ENCODE measurements at regions not wholly inside any gene's neighbourhood (a gene's known extent, or its start where the extent isn't known, plus 50 kb on each side); places are given as distances from the start of the nearest gene placed in this dataset.
"Not testable (repeated sequence)": the region's sequence is repeated elsewhere in the genome, so short reads cannot be mapped to it uniquely, and the experiment has no call there.

GRCh38 chr5:145008876-145009530, 826.1 kb downstream of the PRELID2 start:
- Histone ChIP-seq H3F3A (ENCODE audit: insufficient read depth, low read length) (no peaks in the 10 kb centered on the region), H3K36me3 (ENCODE audit: insufficient read depth, low read length) (no peaks in the 10 kb centered on the region), H3K27ac (ENCODE audit: low read depth, low read length, poor library complexity, severe bottlenecking) (no peak overlapping the region), H3K9me3 (ENCODE audit: low read length) (no peaks in the 10 kb centered on the region), H2AFZ (ENCODE audit: low read length) (no peak overlapping the region), H4K20me1 (ENCODE audit: insufficient read depth, low read length) (no peaks in the 10 kb centered on the region), H3K4me2 (ENCODE audit: low read length) (no peak overlapping the region), H3K9me2 (ENCODE audit: low read depth, low read length) (no peaks in the 10 kb centered on the region), H3K4me3 (ENCODE audit: low read depth, low read length, poor library complexity, severe bottlenecking) (no peak overlapping the region), H3K9ac (ENCODE audit: low read length) (no peak overlapping the region), H3K27me3 (ENCODE audit: insufficient read depth, low read length) (no peaks in the 10 kb centered on the region), H3K4me1 (ENCODE audit: insufficient read depth, low read length, severe bottlenecking) (no peaks in the 10 kb centered on the region), H3K79me2 (ENCODE audit: insufficient read depth, low read length) (no peaks in the 10 kb centered on the region)
- TF ChIP-seq EZH2 (IDR thresholded peaks at IDR 0.05; ENCODE audit: borderline replicate concordance, low read length) (no peak), CTCF (IDR thresholded peaks at IDR 0.05; ENCODE audit: low read length) (no peak)

- not testable (repeated sequence) for H3K27me3 ChIP-seq (ENCODE audit: insufficient read depth, low read length); H3K9me2 ChIP-seq (ENCODE audit: low read depth, low read length); H3K4me1 ChIP-seq (ENCODE audit: insufficient read depth, low read length, severe bottlenecking); H3K79me2 ChIP-seq (ENCODE audit: insufficient read depth, low read length); H3K36me3 ChIP-seq (ENCODE audit: insufficient read depth, low read length); H3F3A ChIP-seq (ENCODE audit: insufficient read depth, low read length); H4K20me1 ChIP-seq (ENCODE audit: insufficient read depth, low read length); H2AFZ ChIP-seq (ENCODE audit: low read length); H3K9me3 ChIP-seq (ENCODE audit: low read length); H3K27ac ChIP-seq (ENCODE audit: low read depth, low read length, poor library complexity, severe bottlenecking); H3K4me3 ChIP-seq (ENCODE audit: low read depth, low read length, poor library complexity, severe bottlenecking); H3K9ac ChIP-seq (ENCODE audit: low read length); H3K4me2 ChIP-seq (ENCODE audit: low read length)
Measured at GRCh38 chr5:144994356-144994755, 823.7 kb downstream of the KCTD16 start.

- Histone ChIP-seq H3K27me3 (ENCODE audit: insufficient read depth, low read length) (no peaks in the 10 kb centered on the region), H3K36me3 (ENCODE audit: insufficient read depth, low read length) (no peaks in the 10 kb centered on the region), H3K9me2 (ENCODE audit: low read depth, low read length) (no peaks in the 10 kb centered on the region), H3K79me2 (ENCODE audit: insufficient read depth, low read length) (no peaks in the 10 kb centered on the region), H3K4me2 (ENCODE audit: low read length) (no peak overlapping the region), H4K20me1 (ENCODE audit: insufficient read depth, low read length) (no peaks in the 10 kb centered on the region), H3F3A (ENCODE audit: insufficient read depth, low read length) (no peaks in the 10 kb centered on the region), H3K27ac (ENCODE audit: low read depth, low read length, poor library complexity, severe bottlenecking) (no peak overlapping the region), H3K9me3 (ENCODE audit: low read length) (no peaks in the 10 kb centered on the region), H3K9ac (ENCODE audit: low read length) (no peak overlapping the region), H3K4me3 (ENCODE audit: low read depth, low read length, poor library complexity, severe bottlenecking) (no peak overlapping the region), H3K4me1 (ENCODE audit: insufficient read depth, low read length, severe bottlenecking) (no peaks in the 10 kb centered on the region), H2AFZ (ENCODE audit: low read length) (no peak overlapping the region)
- TF ChIP-seq CTCF (IDR thresholded peaks at IDR 0.05; ENCODE audit: low read length) (no peak), EZH2 (IDR thresholded peaks at IDR 0.05; ENCODE audit: borderline replicate concordance, low read length) (no peak)
Measured at GRCh38 chr5:144983101-144983500, 812.4 kb downstream of the KCTD16 start.

Measured in OCI-LY1 (cell line).